ENCODE measurements at regions not wholly inside any gene's neighbourhood (a gene's known extent, or its start where the extent isn't known, plus 50 kb on each side); places are given as distances from the start of the nearest gene placed in this dataset.

DNA sequence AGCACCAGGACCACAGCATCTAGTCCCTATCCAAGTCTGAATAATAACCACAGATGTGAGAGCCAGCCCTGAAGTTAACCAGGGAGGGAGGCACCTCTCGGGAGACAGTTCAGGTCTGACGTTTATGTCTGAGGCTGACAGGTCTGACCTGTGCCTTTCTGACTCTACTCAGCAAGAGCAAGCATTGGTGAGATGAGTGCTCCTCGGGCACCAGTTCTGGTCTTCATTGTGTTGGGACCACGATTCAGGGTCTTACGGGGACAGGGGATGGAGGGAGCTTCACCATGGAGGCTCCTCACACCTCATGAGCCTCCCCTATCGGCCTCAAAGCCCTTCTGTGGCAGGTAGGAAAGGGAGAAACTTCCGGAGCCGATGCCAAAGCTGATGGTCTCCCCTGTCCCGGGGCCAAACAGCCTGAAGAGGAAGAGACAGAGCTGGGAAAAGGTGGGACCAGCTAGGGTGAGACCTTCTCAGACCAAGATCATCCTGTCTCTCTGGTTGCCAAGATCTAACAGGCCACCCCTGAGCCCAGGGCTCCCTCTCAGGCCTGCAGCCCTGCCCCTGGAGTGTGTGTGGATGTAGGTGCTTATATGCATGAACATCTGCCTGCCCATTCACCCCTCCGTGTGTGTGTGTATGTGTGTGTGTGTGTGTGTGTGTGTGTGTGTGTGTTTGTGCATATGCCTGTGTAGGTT is 170.5 kb downstream of the VEGFA start:
- no peaks in the 10 kb centered on the region for H3K9me1 ChIP-seq (replicated peaks; ENCODE audit: control insufficient read depth, extremely low read depth, insufficient read depth, low read length)
- no peaks in the 10 kb centered on the region for H4K20me1 ChIP-seq (replicated peaks; ENCODE audit: control insufficient read depth, extremely low read depth, insufficient read depth, low read length)
- no peaks in the 10 kb centered on the region for H3K9me3 ChIP-seq (replicated peaks; ENCODE audit: control insufficient read depth, insufficient read depth, low read length)
- no peaks in the 10 kb centered on the region for H3K4me1 ChIP-seq (ENCODE audit: control insufficient read depth, extremely low read depth, insufficient read depth, low read length)
- H3K4me3 ChIP-seq (replicated peaks in 1 of 3; ENCODE audit: insufficient read depth in 1 of 3, low read depth in 1 of 3, low read length in 3 of 3), result no peak overlapping the region
- dilution Hi-C loops (cut with MboI; ENCODE audit: extremely low pct_ligation_motif_present, low sequenced_read_pairs) (no loop called here), intact Hi-C loops (cut with micrococcal nuclease) (no loop called here)
- no TSS peak for BruUV-seq (replicated peaks)
- no peaks in the 10 kb centered on the region for H3K27me3 ChIP-seq (ENCODE audit: control insufficient read depth in 2 of 2, insufficient read depth in 2 of 2, low read length in 2 of 2)
- H3K9ac ChIP-seq (replicated peaks; ENCODE audit: extremely low read depth, insufficient read depth, low read length), result no peak overlapping the region
- POLR2A ChIA-PET, result interaction anchor here (0.6 kb wide), 1 partner anchor 338 kb away, joined by 6 read pairs; no protein-coding TSS in a partner anchor
- no peaks in the 10 kb centered on the region for H3K36me3 ChIP-seq (ENCODE audit: control insufficient read depth in 2 of 2, extremely low read depth in 1 of 2, insufficient read depth in 2 of 2, low read length in 2 of 2)
- H3K4me2 ChIP-seq (ENCODE audit: insufficient read depth, low read length), result no peak overlapping the region
- CTCF ChIA-PET, result interaction anchor here (0.8 to 4.3 kb wide), 7 partner anchors 9 to 171 kb away, joined by 3 to 22 read pairs (median 3); no protein-coding TSS in a partner anchor
- FAIRE-seq, result no peak
- H2AFZ ChIP-seq (ENCODE audit: low read depth, low read length), result no peak overlapping the region
- no peaks in the 10 kb centered on the region for H3K79me2 ChIP-seq (ENCODE audit: control insufficient read depth, insufficient read depth, low read length)
- H3K27ac ChIP-seq (ENCODE audit: insufficient read depth, low read depth, low read length), result no peak overlapping the region
- no peak for DNase-seq (ENCODE audit: low read depth, low spot score)
- no peak for TF ChIP-seq EZH2 (IDR thresholded peaks at IDR 0.05; ENCODE audit: borderline replicate concordance, low read depth, low read length, severe bottlenecking)
- no peak for TF ChIP-seq POLR2A (IDR thresholded peaks at IDR 0.05; ENCODE audit: low read depth, low read length)
- TF ChIP-seq, protein P1, sequence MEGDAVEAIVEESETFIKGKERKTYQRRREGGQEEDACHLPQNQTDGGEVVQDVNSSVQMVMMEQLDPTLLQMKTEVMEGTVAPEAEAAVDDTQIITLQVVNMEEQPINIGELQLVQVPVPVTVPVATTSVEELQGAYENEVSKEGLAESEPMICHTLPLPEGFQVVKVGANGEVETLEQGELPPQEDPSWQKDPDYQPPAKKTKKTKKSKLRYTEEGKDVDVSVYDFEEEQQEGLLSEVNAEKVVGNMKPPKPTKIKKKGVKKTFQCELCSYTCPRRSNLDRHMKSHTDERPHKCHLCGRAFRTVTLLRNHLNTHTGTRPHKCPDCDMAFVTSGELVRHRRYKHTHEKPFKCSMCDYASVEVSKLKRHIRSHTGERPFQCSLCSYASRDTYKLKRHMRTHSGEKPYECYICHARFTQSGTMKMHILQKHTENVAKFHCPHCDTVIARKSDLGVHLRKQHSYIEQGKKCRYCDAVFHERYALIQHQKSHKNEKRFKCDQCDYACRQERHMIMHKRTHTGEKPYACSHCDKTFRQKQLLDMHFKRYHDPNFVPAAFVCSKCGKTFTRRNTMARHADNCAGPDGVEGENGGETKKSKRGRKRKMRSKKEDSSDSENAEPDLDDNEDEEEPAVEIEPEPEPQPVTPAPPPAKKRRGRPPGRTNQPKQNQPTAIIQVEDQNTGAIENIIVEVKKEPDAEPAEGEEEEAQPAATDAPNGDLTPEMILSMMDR (IDR thresholded peaks at IDR 0.05; ENCODE audit: extremely low read depth in 1 of 2, insufficient read depth in 1 of 2, low read depth in 1 of 2, low read length in 2 of 2), result no peak
- TF ChIP-seq MYC (IDR thresholded peaks at IDR 0.05; ENCODE audit: low read depth, low read length), result no peak
- TF ChIP-seq GATA2 (IDR thresholded peaks at IDR 0.05; ENCODE audit: insufficient read depth, insufficient read length, low read depth, low read length), result no peak
- no peak for TF ChIP-seq FOS (IDR thresholded peaks at IDR 0.05; ENCODE audit: borderline replicate concordance, insufficient read depth, low read length)
- no peak for TF ChIP-seq POLR2AphosphoS5 (IDR thresholded peaks at IDR 0.05; ENCODE audit: insufficient read depth, low read depth, low read length)
- no peak for TF ChIP-seq JUN (IDR thresholded peaks at IDR 0.05; ENCODE audit: borderline replicate concordance, insufficient read depth, insufficient read length, low read depth)
- TF ChIP-seq, protein P2, sequence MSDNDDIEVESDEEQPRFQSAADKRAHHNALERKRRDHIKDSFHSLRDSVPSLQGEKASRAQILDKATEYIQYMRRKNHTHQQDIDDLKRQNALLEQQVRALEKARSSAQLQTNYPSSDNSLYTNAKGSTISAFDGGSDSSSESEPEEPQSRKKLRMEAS (IDR thresholded peaks at IDR 0.05; ENCODE audit: insufficient read depth, insufficient read length), result no peak

All from endothelial cell of umbilical vein (primary cell).